ENCODE measurements at regions not wholly inside any gene's neighbourhood (a gene's known extent, or its start where the extent isn't known, plus 50 kb on each side); places are given as distances from the start of the nearest gene placed in this dataset.

DNA sequence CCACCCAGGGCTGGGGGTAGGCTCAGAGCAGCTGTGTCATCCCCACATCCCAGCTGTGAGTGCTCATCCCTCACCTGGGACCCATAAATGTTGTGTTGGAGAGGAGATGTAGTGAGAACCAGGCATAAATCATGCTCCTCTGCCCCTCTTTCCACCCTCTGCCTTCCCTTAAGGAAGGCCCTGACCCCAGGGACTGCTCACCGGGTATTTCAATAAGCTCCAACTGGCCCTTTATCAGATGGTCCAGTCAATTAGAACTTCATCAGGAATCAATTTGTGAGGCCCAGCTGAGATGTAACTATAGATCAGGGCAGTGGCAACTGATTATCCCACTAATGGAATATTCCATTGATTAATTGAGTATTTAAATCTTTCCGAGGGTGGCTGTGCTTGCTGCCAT, 50.8 kb upstream of the NTRK3 start:
- no peaks in the 10 kb centered on the region for H3K36me3 Mint-ChIP-seq (ENCODE audit: low read depth)
- peaks cover 8% of the 10 kb centered on the region for H3K27me3 Mint-ChIP-seq (ENCODE audit: insufficient read depth)
- H3K27ac Mint-ChIP-seq = no peak overlapping the region

More for the DNA sequence above, 50.8 kb upstream of the NTRK3 start:
- Mint-ChIP-seq H3K9me3 (no peaks in the 10 kb centered on the region; the same call in 1 of the 2 replicates), H3K4me1 (ENCODE audit: low read depth) (no peaks in the 10 kb centered on the region), H3K4me3 (no peak overlapping the region)
- no peak for DNase-seq
- TF ChIP-seq, protein P1, sequence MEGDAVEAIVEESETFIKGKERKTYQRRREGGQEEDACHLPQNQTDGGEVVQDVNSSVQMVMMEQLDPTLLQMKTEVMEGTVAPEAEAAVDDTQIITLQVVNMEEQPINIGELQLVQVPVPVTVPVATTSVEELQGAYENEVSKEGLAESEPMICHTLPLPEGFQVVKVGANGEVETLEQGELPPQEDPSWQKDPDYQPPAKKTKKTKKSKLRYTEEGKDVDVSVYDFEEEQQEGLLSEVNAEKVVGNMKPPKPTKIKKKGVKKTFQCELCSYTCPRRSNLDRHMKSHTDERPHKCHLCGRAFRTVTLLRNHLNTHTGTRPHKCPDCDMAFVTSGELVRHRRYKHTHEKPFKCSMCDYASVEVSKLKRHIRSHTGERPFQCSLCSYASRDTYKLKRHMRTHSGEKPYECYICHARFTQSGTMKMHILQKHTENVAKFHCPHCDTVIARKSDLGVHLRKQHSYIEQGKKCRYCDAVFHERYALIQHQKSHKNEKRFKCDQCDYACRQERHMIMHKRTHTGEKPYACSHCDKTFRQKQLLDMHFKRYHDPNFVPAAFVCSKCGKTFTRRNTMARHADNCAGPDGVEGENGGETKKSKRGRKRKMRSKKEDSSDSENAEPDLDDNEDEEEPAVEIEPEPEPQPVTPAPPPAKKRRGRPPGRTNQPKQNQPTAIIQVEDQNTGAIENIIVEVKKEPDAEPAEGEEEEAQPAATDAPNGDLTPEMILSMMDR (IDR thresholded peaks at IDR 0.05) = no peak

Measured in HFFc6 (cell line).